ENCODE measurements at regions not wholly inside any gene's neighbourhood (a gene's known extent, or its start where the extent isn't known, plus 50 kb on each side); places are given as distances from the start of the nearest gene placed in this dataset.

DNA sequence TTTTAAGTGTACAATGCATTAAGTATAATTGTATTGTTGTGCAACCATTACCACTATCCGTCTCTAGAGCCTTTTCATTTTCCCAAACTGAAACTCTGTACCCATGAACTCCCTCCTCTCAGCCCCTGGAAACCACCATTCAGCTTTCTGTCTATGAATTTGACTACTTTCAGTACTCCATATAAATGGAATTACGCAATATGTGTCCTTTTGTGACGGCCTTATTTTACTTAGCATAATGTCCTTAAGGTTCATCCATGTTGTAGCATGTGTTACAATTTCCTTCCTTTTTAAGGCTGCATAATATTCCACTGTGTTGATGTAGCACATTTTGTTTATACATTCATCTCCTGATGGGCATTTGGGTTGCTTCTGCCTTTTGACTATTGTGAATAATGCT lies 143.6 kb upstream of the KCNG1 start:
- TF ChIP-seq, protein P1, sequence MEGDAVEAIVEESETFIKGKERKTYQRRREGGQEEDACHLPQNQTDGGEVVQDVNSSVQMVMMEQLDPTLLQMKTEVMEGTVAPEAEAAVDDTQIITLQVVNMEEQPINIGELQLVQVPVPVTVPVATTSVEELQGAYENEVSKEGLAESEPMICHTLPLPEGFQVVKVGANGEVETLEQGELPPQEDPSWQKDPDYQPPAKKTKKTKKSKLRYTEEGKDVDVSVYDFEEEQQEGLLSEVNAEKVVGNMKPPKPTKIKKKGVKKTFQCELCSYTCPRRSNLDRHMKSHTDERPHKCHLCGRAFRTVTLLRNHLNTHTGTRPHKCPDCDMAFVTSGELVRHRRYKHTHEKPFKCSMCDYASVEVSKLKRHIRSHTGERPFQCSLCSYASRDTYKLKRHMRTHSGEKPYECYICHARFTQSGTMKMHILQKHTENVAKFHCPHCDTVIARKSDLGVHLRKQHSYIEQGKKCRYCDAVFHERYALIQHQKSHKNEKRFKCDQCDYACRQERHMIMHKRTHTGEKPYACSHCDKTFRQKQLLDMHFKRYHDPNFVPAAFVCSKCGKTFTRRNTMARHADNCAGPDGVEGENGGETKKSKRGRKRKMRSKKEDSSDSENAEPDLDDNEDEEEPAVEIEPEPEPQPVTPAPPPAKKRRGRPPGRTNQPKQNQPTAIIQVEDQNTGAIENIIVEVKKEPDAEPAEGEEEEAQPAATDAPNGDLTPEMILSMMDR (IDR thresholded peaks at IDR 0.05): no peak
- no peak for TF ChIP-seq POLR2A (IDR thresholded peaks at IDR 0.05)
- no peak for TF ChIP-seq EP300 (IDR thresholded peaks at IDR 0.05)
